CD4-positive, alpha-beta T cell treated with Interleukin-2 at 100 ng/mL for 4 hours (primary cell): ENCODE measurements at regions not wholly inside any gene's neighbourhood (a gene's known extent, or its start where the extent isn't known, plus 50 kb on each side); places are given as distances from the start of the nearest gene placed in this dataset.

Source experiments
- DNase-seq: peaks from one replicate; pipeline ENCODE4 v3.0.0-alpha.2; 2020; ENCODE audit warnings: low spot score

GRCh38 chr2:9105601-9106337, 100.8 kb upstream of the ASAP2 start:
- no peak for DNase-seq

- DNase-seq = no peak
These were observed 100.3 kb upstream of the MBOAT2 start for GRCh38 chr2:9103663-9104277.

- no peak for DNase-seq
These were observed 99.6 kb upstream of the MBOAT2 start for GRCh38 chr2:9102861-9103662.

GRCh38 chr2:9101763-9102425, 98.4 kb upstream of the MBOAT2 start:
- no peak for DNase-seq

- no peak for DNase-seq
These were observed 96.8 kb upstream of the MBOAT2 start for GRCh38 chr2:9100080-9100876.

GRCh38 chr2:9099341-9099751, 95.9 kb upstream of the MBOAT2 start:
- no peak for DNase-seq

- no peak for DNase-seq
These were observed 94.4 kb upstream of the MBOAT2 start for GRCh38 chr2:9097892-9098291.

- DNase-seq = no peak
These were observed 93.8 kb upstream of the MBOAT2 start for GRCh38 chr2:9097239-9097638.

- no peak for DNase-seq
These were observed 93.3 kb upstream of the MBOAT2 start for GRCh38 chr2:9096761-9097160.

GRCh38 chr2:9095690-9096089, 92.2 kb upstream of the MBOAT2 start:
- DNase-seq = no peak

GRCh38 chr2:9095226-9095625, 91.7 kb upstream of the MBOAT2 start:
- DNase-seq = no peak

- no peak for DNase-seq
These were observed 90.6 kb upstream of the MBOAT2 start for GRCh38 chr2:9094117-9094516.

GRCh38 chr2:9093324-9093723, 89.8 kb upstream of the MBOAT2 start:
- no peak for DNase-seq

- DNase-seq = no peak
These were observed 89.1 kb upstream of the MBOAT2 start for GRCh38 chr2:9092383-9093282.

GRCh38 chr2:9091811-9092210, 88.3 kb upstream of the MBOAT2 start:
- DNase-seq = no peak

- no peak for DNase-seq
These were observed 86.3 kb upstream of the MBOAT2 start for GRCh38 chr2:9089831-9090230.

- no peak for DNase-seq
These were observed 83.7 kb upstream of the MBOAT2 start for GRCh38 chr2:9087121-9087681.

- no peak for DNase-seq
These were observed 83.0 kb upstream of the MBOAT2 start for GRCh38 chr2:9086465-9086864.

GRCh38 chr2:9085353-9085752, 81.9 kb upstream of the MBOAT2 start:
- DNase-seq = no peak

- DNase-seq = no peak
These were observed 79.8 kb upstream of the MBOAT2 start for GRCh38 chr2:9083287-9083686.
